COLO668 (cell line): ENCODE measurements at regions not wholly inside any gene's neighbourhood (a gene's known extent, or its start where the extent isn't known, plus 50 kb on each side); places are given as distances from the start of the nearest gene placed in this dataset.
"Not testable (repeated sequence)": the region's sequence is repeated elsewhere in the genome, so short reads cannot be mapped to it uniquely, and the experiment has no call there.

Experiments
- DNase-seq: peaks from one replicate; lab custom pipeline; 2025; ENCODE audit not compliant: unreplicated experiment; lab: John Stamatoyannopoulos, UW

GRCh38 chr3:146781059-146781458, 175.9 kb upstream of the PLSCR5 start:
- DNase-seq: no peak

- DNase-seq: no peak
These were observed 175.1 kb upstream of the PLSCR5 start for GRCh38 chr3:146780251-146780650.

GRCh38 chr3:146777941-146778340, 172.8 kb upstream of the PLSCR5 start:
- DNase-seq: no peak

GRCh38 chr3:146772211-146772743, 167.1 kb upstream of the PLSCR5 start:
- no peak for DNase-seq

GRCh38 chr3:146770881-146771280, 165.7 kb upstream of the PLSCR5 start:
- DNase-seq: no peak

- no peak for DNase-seq
These were observed 165.2 kb upstream of the PLSCR5 start for GRCh38 chr3:146770301-146770700.

GRCh38 chr3:146757759-146758158, 152.6 kb upstream of the PLSCR5 start:
- no peak for DNase-seq

GRCh38 chr3:146750196-146750595, 145.1 kb upstream of the PLSCR5 start:
- DNase-seq: no peak

- no peak for DNase-seq
These were observed 142.8 kb upstream of the PLSCR5 start for GRCh38 chr3:146747928-146748327.

- DNase-seq: no peak
These were observed 141.9 kb upstream of the PLSCR5 start for GRCh38 chr3:146747051-146747450.

- no peak for DNase-seq
These were observed 141.0 kb upstream of the PLSCR5 start for GRCh38 chr3:146746190-146746589.

GRCh38 chr3:146739203-146739671, 134.1 kb upstream of the PLSCR5 start:
- no peak for DNase-seq

- no peak for DNase-seq
These were observed 127.2 kb upstream of the PLSCR5 start for GRCh38 chr3:146732325-146732724.

- no peak for DNase-seq
These were observed 110.0 kb upstream of the PLSCR5 start for GRCh38 chr3:146715170-146715569.

- DNase-seq: no peak
These were observed 107.7 kb upstream of the PLSCR5 start for GRCh38 chr3:146712806-146713205.

- DNase-seq: no peak
These were observed 104.8 kb upstream of the PLSCR5 start for GRCh38 chr3:146709969-146710368.

- no peak for DNase-seq
These were observed 100.1 kb upstream of the PLSCR5 start for GRCh38 chr3:146705225-146705624.

- no peak for DNase-seq
These were observed 97.1 kb upstream of the PLSCR5 start for GRCh38 chr3:146702237-146702636.

- no peak for DNase-seq
These were observed 96.1 kb upstream of the PLSCR5 start for GRCh38 chr3:146701246-146701645.

GRCh38 chr3:146700025-146700424, 94.9 kb upstream of the PLSCR5 start:
- not testable (repeated sequence) for DNase-seq

- DNase-seq: no peak
These were observed 87.1 kb upstream of the PLSCR5 start for GRCh38 chr3:146692254-146692653.

GRCh38 chr3:146685050-146685814, 80.1 kb upstream of the PLSCR5 start:
- no peak for DNase-seq

- DNase-seq: no peak
These were observed 77.0 kb upstream of the PLSCR5 start for GRCh38 chr3:146682171-146682570.
